22Rv1 (cell line): ENCODE measurements at regions not wholly inside any gene's neighbourhood (a gene's known extent, or its start where the extent isn't known, plus 50 kb on each side); places are given as distances from the start of the nearest gene placed in this dataset.

Experiments used
- CTCF ChIP-seq: fragments of 450-650 bp; IDR thresholded peaks from 2 replicates; pipeline ENCODE4 v1.5.1; 2017; ENCODE audit warnings: mild to moderate bottlenecking
- ZFX ChIP-seq: fragments of 450-650 bp; IDR thresholded peaks from 2 replicates; pipeline ENCODE4 v1.6.1; 2017; ENCODE audit warnings: antibody characterized with exemption, borderline replicate concordance

GRCh38 chr1:213600879-213601278 is 386.9 kb upstream of the PROX1 start:
- TF ChIP-seq CTCF (no peak), ZFX (no peak)
